ENCODE measurements at regions not wholly inside any gene's neighbourhood (a gene's known extent, or its start where the extent isn't known, plus 50 kb on each side); places are given as distances from the start of the nearest gene placed in this dataset.
A peak's percentile ranks its signal among the peaks of the same experiment; 100 is the strongest.

DNA sequence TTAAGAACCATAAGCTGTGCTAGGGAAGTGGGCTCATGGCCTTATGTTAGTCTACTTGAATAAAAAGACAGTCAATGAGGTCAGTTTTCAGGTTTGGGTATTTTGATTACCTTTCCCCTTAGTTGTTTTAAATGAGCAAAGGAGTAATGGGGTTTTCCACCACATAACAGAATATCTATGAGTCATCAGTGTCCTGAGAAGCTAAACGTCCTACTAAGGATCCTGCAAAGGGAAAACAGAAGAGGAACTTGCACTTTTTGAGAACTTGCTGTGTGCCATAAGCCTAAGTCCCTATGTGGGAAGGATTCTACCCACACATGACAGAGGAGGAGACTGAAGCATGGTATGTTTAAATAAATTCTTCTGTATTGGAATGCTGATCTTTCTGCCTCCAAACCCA, 292.8 kb upstream of the TMC3 start:
- no peaks in the 10 kb centered on the region for H3K4me1 ChIP-seq
- TF ChIP-seq CTCF (IDR thresholded peaks at IDR 0.05): no peak
- TF ChIP-seq POLR2A (IDR thresholded peaks at IDR 0.05): no peak
- no peaks in the 10 kb centered on the region for H3K9me3 ChIP-seq
- ATAC-seq (no peak), DNase-seq (no peak)
- WGBS (ENCODE audit: insufficient coverage, low coverage, low lambda C conversion rate, missing lambda C conversion rate): 8% methylated on average over 1 of the region's 1 CpG
- no peaks in the 10 kb centered on the region for H3K36me3 ChIP-seq
- H3K27ac ChIP-seq: no peak overlapping the region
- H3K4me3 ChIP-seq: no peak overlapping the region
- intact Hi-C loops (cut with DNase I): no loop called here
- H3K27me3 ChIP-seq: no peaks in the 10 kb centered on the region

- Histone ChIP-seq H3K9me3 (no peaks in the 10 kb centered on the region), H3K27ac (no peak overlapping the region), H3K36me3 (no peaks in the 10 kb centered on the region), H3K27me3 (no peaks in the 10 kb centered on the region), H3K4me3 (no peak overlapping the region), H3K4me1 (no peaks in the 10 kb centered on the region)
- intact Hi-C loops (cut with DNase I): no loop called here
- TF ChIP-seq POLR2A (IDR thresholded peaks at IDR 0.05) (no peak), CTCF (IDR thresholded peaks at IDR 0.05) (no peak)
- 67% methylated on average over 5 of the region's 5 CpGs for WGBS (ENCODE audit: insufficient coverage, low coverage, low lambda C conversion rate, missing lambda C conversion rate)
- no peak for ATAC-seq
- no peak for DNase-seq
Measured at GRCh38 chr15:81660976-81661375, 287.0 kb upstream of the TMC3 start.

GRCh38 chr15:81653259-81653658, 279.2 kb upstream of the TMC3 start:
- intact Hi-C loops (cut with DNase I): no loop called here
- ATAC-seq: no peak

GRCh38 chr15:81645470-81645869, 271.5 kb upstream of the TMC3 start:
- Histone ChIP-seq H3K9me3 (no peaks in the 10 kb centered on the region), H3K36me3 (no peaks in the 10 kb centered on the region), H3K27ac (no peak overlapping the region), H3K27me3 (no peaks in the 10 kb centered on the region), H3K4me1 (no peaks in the 10 kb centered on the region), H3K4me3 (no peak overlapping the region)
- 66% methylated on average over 8 of the region's 9 CpGs for WGBS (ENCODE audit: insufficient coverage, low coverage, low lambda C conversion rate, missing lambda C conversion rate)
- DNase-seq: peak in 1 of 3 donors; percentile 16
- intact Hi-C loops (cut with DNase I): no loop called here
- no peak for ATAC-seq
- TF ChIP-seq CTCF (IDR thresholded peaks at IDR 0.05) (no peak), POLR2A (IDR thresholded peaks at IDR 0.05) (no peak)

More at GRCh38 chr15:81653259-81653658, 279.2 kb upstream of the TMC3 start:
- Histone ChIP-seq H3K27me3 (no peaks in the 10 kb centered on the region), H3K9me3 (no peaks in the 10 kb centered on the region), H3K36me3 (no peaks in the 10 kb centered on the region), H3K27ac (no peak overlapping the region), H3K4me1 (no peaks in the 10 kb centered on the region), H3K4me3 (no peak overlapping the region)
- no peak for DNase-seq
- 82% methylated on average over 2 of the region's 2 CpGs for WGBS (ENCODE audit: insufficient coverage, low coverage, low lambda C conversion rate, missing lambda C conversion rate)
- TF ChIP-seq POLR2A (IDR thresholded peaks at IDR 0.05): no peak
- TF ChIP-seq CTCF (IDR thresholded peaks at IDR 0.05): no peak

DNA sequence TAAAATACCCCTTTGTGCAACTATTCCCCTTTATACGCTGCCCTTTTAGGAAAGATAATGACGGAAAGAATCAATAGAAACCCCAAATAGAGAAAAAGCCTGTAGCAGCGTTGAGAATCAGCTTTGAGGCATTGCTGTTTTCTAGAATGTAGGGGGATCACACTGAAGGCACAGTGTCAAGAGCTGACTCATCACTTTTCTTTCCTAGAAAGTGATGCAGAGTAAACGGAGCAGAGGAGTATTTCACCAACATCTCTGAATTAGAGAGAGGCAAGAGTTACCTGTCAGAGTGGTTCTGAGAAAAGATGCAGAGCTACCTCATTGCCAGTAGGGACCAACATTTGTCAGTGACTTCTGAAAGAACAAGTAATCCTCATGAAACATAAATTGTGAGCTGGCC, 269.8 kb upstream of the TMC3 start:
- Histone ChIP-seq H3K4me1 (no peaks in the 10 kb centered on the region), H3K4me3 (no peak overlapping the region), H3K36me3 (no peaks in the 10 kb centered on the region), H3K27ac (no peak overlapping the region), H3K9me3 (no peaks in the 10 kb centered on the region), H3K27me3 (no peaks in the 10 kb centered on the region)
- DNase-seq (no peak), ATAC-seq (no peak)
- intact Hi-C loops (cut with DNase I): no loop called here
- 75% methylated on average over 4 of the region's 4 CpGs for WGBS (ENCODE audit: insufficient coverage, low coverage, low lambda C conversion rate, missing lambda C conversion rate)
- TF ChIP-seq POLR2A (IDR thresholded peaks at IDR 0.05): no peak
- TF ChIP-seq CTCF (IDR thresholded peaks at IDR 0.05): no peak

All from right lobe of liver (tissue), 6 donors.